ENCODE measurements at regions not wholly inside any gene's neighbourhood (a gene's known extent, or its start where the extent isn't known, plus 50 kb on each side); places are given as distances from the start of the nearest gene placed in this dataset.

DNA sequence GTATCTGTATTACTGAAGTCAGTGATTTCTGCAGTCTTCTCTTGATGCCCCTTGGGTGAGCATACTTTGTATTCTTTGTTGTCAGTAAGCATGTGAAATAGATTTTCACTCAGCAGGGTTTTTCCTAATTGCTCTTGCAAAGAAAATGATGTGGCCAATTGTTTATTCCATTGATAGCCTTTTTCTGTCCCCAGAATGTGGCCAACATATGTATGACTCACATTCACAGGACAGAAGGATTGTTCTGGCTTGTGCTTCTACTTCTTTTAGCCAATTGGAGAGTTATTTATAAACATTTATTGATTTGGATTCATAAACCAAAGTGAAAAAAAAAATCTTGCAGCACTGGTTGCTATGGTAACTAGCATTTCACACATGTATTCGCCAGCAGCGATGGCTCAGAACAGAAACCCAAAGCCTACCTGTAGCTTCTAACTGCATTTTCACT lies 54.4 kb upstream of the RBM24 start:
- Histone ChIP-seq H3K4me3 (no peak overlapping the region), H3K9me3 (no peaks in the 10 kb centered on the region), H3K27ac (no peak overlapping the region), H3K36me3 (no peaks in the 10 kb centered on the region), H3K27me3 (no peaks in the 10 kb centered on the region), H3K4me1 (no peaks in the 10 kb centered on the region)
- no peak for DNase-seq (ENCODE audit: extremely low spot score in 2 of 2)
- TF ChIP-seq POLR2AphosphoS5 (IDR thresholded peaks at IDR 0.05; ENCODE audit: insufficient read depth in 1 of 2, low read depth in 1 of 2) (no peak), POLR2A (IDR thresholded peaks at IDR 0.05) (no peak)
- TF ChIP-seq, protein P1, sequence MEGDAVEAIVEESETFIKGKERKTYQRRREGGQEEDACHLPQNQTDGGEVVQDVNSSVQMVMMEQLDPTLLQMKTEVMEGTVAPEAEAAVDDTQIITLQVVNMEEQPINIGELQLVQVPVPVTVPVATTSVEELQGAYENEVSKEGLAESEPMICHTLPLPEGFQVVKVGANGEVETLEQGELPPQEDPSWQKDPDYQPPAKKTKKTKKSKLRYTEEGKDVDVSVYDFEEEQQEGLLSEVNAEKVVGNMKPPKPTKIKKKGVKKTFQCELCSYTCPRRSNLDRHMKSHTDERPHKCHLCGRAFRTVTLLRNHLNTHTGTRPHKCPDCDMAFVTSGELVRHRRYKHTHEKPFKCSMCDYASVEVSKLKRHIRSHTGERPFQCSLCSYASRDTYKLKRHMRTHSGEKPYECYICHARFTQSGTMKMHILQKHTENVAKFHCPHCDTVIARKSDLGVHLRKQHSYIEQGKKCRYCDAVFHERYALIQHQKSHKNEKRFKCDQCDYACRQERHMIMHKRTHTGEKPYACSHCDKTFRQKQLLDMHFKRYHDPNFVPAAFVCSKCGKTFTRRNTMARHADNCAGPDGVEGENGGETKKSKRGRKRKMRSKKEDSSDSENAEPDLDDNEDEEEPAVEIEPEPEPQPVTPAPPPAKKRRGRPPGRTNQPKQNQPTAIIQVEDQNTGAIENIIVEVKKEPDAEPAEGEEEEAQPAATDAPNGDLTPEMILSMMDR (IDR thresholded peaks at IDR 0.05) = no peak
- intact Hi-C loops (cut with DNase I) = no loop called here

DNA sequence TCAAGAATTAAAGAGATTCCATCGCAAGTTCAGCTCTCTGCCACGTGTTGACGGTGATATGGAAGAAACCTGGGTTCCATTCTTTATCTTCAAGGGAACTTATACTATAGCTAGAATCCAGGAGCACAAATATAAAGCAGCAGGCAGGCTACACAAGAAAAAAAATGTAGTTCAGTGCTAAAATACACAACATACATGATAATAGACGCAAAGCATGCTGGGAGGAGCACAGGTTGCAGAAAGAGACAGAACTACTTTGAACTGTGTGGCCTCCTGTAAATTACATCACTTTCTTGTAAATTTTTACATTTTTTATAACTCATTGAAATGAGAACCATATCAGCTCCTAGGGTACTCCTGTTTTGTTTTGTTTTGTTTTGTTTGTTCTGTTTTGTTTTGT lies 53.8 kb upstream of the RBM24 start:
- no peak overlapping the region for H3K27ac ChIP-seq
- no peak overlapping the region for H3K4me3 ChIP-seq
- DNase-seq (ENCODE audit: extremely low spot score in 2 of 2) = no peak
- H3K36me3 ChIP-seq = no peaks in the 10 kb centered on the region
- TF ChIP-seq, protein P1 (IDR thresholded peaks at IDR 0.05) = no peak
- no peak for TF ChIP-seq POLR2AphosphoS5 (IDR thresholded peaks at IDR 0.05; ENCODE audit: insufficient read depth in 1 of 2, low read depth in 1 of 2)
- no peak for TF ChIP-seq POLR2A (IDR thresholded peaks at IDR 0.05)
- H3K27me3 ChIP-seq = no peaks in the 10 kb centered on the region
- H3K9me3 ChIP-seq = no peaks in the 10 kb centered on the region
- H3K4me1 ChIP-seq = no peaks in the 10 kb centered on the region
- intact Hi-C loops (cut with DNase I) = no loop called here

Measured in vagina (tissue), 2 donors.